ENCODE measurements at regions not wholly inside any gene's neighbourhood (a gene's known extent, or its start where the extent isn't known, plus 50 kb on each side); places are given as distances from the start of the nearest gene placed in this dataset.
"Not testable (repeated sequence)": the region's sequence is repeated elsewhere in the genome, so short reads cannot be mapped to it uniquely, and the experiment has no call there.

- DNase-seq (no peak), ATAC-seq (ENCODE audit: low FRiP score) (no peak)
- Histone ChIP-seq H3K36me3 (ENCODE audit: control insufficient read depth in 1 of 2, insufficient read depth in 2 of 2, low read length in 1 of 2) (no peaks in the 10 kb centered on the region), H3K27me3 (ENCODE audit: control insufficient read depth in 1 of 2, insufficient read depth in 2 of 2, low read length in 1 of 2) (no peaks in the 10 kb centered on the region), H3K4me1 (ENCODE audit: control insufficient read depth in 1 of 2, insufficient read depth in 2 of 2, low read length in 2 of 2) (no peaks in the 10 kb centered on the region), H3K4me3 (ENCODE audit: low read length in 2 of 2) (no peak overlapping the region), H3K27ac (ENCODE audit: low read depth in 1 of 2, low read length in 2 of 2) (no peak overlapping the region), H3K9me3 (ENCODE audit: control insufficient read depth, low read length) (no peaks in the 10 kb centered on the region)
- intact Hi-C loops (cut with DNase I) = no loop called here
- 88 to 91% methylated on average over 4 of the region's 4 CpGs for WGBS, 2 donors
Observed at GRCh38 chr18:73007915-73008308, 140.1 kb upstream of the NETO1 start.

- intact Hi-C loops (cut with DNase I) = no loop called here
- ATAC-seq (ENCODE audit: low FRiP score) (no peak), DNase-seq (no peak)
- Histone ChIP-seq H3K4me1 (ENCODE audit: control insufficient read depth in 1 of 2, insufficient read depth in 2 of 2, low read length in 2 of 2) (no peaks in the 10 kb centered on the region), H3K27me3 (ENCODE audit: control insufficient read depth in 1 of 2, insufficient read depth in 2 of 2, low read length in 1 of 2) (no peaks in the 10 kb centered on the region), H3K36me3 (ENCODE audit: control insufficient read depth in 1 of 2, insufficient read depth in 2 of 2, low read length in 1 of 2) (no peaks in the 10 kb centered on the region), H3K27ac (ENCODE audit: low read depth in 1 of 2, low read length in 2 of 2) (no peak overlapping the region), H3K4me3 (ENCODE audit: low read length in 2 of 2) (no peak overlapping the region), H3K9me3 (ENCODE audit: control insufficient read depth, low read length) (no peaks in the 10 kb centered on the region)
- 44 to 49% methylated on average over 6 of the region's 6 CpGs for WGBS, 2 donors
Observed at GRCh38 chr18:73007195-73007914, 139.6 kb upstream of the NETO1 start.

GRCh38 chr18:73006331-73006730, 138.5 kb upstream of the NETO1 start:
- WGBS, 2 donors = 57 to 73% methylated on average over 3 of the region's 3 CpGs
- ATAC-seq (ENCODE audit: low FRiP score) = no peak
- intact Hi-C loops (cut with DNase I) = no loop called here

GRCh38 chr18:73004260-73004659, 136.5 kb upstream of the NETO1 start:
- Histone ChIP-seq H3K9me3 (ENCODE audit: control insufficient read depth, low read length) (no peaks in the 10 kb centered on the region), H3K27ac (ENCODE audit: low read depth in 1 of 2, low read length in 2 of 2) (no peak overlapping the region), H3K4me3 (ENCODE audit: low read length in 2 of 2) (no peak overlapping the region), H3K4me1 (ENCODE audit: control insufficient read depth in 1 of 2, insufficient read depth in 2 of 2, low read length in 2 of 2) (no peaks in the 10 kb centered on the region), H3K36me3 (ENCODE audit: control insufficient read depth in 1 of 2, insufficient read depth in 2 of 2, low read length in 1 of 2) (no peaks in the 10 kb centered on the region), H3K27me3 (ENCODE audit: control insufficient read depth in 1 of 2, insufficient read depth in 2 of 2, low read length in 1 of 2) (no peaks in the 10 kb centered on the region)
- DNase-seq (no peak), ATAC-seq (ENCODE audit: low FRiP score) (no peak)
- intact Hi-C loops (cut with DNase I) = no loop called here
- WGBS, 2 donors = 81 to 87% methylated on average over 2 of the region's 2 CpGs

More at GRCh38 chr18:73006331-73006730, 138.5 kb upstream of the NETO1 start:
- no peak for DNase-seq
- H3K27ac ChIP-seq (ENCODE audit: low read depth in 1 of 2, low read length in 2 of 2) = no peak overlapping the region
- H3K36me3 ChIP-seq (ENCODE audit: control insufficient read depth in 1 of 2, insufficient read depth in 2 of 2, low read length in 1 of 2) = no peaks in the 10 kb centered on the region
- no peaks in the 10 kb centered on the region for H3K9me3 ChIP-seq (ENCODE audit: control insufficient read depth, low read length)
- H3K4me1 ChIP-seq (ENCODE audit: control insufficient read depth in 1 of 2, insufficient read depth in 2 of 2, low read length in 2 of 2) = no peaks in the 10 kb centered on the region
- no peaks in the 10 kb centered on the region for H3K27me3 ChIP-seq (ENCODE audit: control insufficient read depth in 1 of 2, insufficient read depth in 2 of 2, low read length in 1 of 2)
- no peak overlapping the region for H3K4me3 ChIP-seq (ENCODE audit: low read length in 2 of 2)

- intact Hi-C loops (cut with DNase I) = no loop called here
- Histone ChIP-seq H3K27ac (ENCODE audit: low read depth in 1 of 2, low read length in 2 of 2) (no peak overlapping the region), H3K36me3 (ENCODE audit: control insufficient read depth in 1 of 2, insufficient read depth in 2 of 2, low read length in 1 of 2) (no peaks in the 10 kb centered on the region), H3K9me3 (ENCODE audit: control insufficient read depth, low read length) (no peaks in the 10 kb centered on the region), H3K4me3 (ENCODE audit: low read length in 2 of 2) (no peak overlapping the region), H3K27me3 (ENCODE audit: control insufficient read depth in 1 of 2, insufficient read depth in 2 of 2, low read length in 1 of 2) (no peaks in the 10 kb centered on the region), H3K4me1 (ENCODE audit: control insufficient read depth in 1 of 2, insufficient read depth in 2 of 2, low read length in 2 of 2) (no peaks in the 10 kb centered on the region)
- ATAC-seq (ENCODE audit: low FRiP score) = no peak
- no peak for DNase-seq
Observed at GRCh38 chr18:72999971-73000607, 132.3 kb upstream of the NETO1 start.

DNA sequence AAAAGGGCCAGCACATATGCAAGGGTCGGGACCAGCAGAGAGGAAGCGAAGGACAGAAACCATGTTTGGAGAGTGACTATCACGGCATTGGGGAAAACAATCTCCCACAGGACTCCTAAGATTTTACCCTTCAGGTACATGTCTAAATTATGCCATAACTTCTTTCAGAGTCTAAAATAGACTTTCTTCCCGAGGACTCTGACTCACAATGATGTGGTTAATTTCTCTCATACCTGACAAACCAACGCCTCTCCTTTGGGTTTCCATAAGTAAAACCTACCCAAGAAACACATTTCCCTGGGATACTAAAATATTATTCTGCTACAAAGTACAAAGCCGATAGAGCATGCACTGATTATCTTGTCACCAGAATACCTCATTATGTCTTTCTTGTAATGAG, 127.8 kb upstream of the NETO1 start:
- 81 to 85% methylated on average over 6 of the region's 6 CpGs for WGBS, 2 donors
- ATAC-seq (ENCODE audit: low FRiP score) = no peak
- H3K4me1 ChIP-seq (ENCODE audit: control insufficient read depth in 1 of 2, insufficient read depth in 2 of 2, low read length in 2 of 2) = no peaks in the 10 kb centered on the region
- no peak overlapping the region for H3K4me3 ChIP-seq (ENCODE audit: low read length in 2 of 2)
- no peaks in the 10 kb centered on the region for H3K27me3 ChIP-seq (ENCODE audit: control insufficient read depth in 1 of 2, insufficient read depth in 2 of 2, low read length in 1 of 2)
- H3K27ac ChIP-seq (ENCODE audit: low read depth in 1 of 2, low read length in 2 of 2) = no peak overlapping the region
- H3K36me3 ChIP-seq (ENCODE audit: control insufficient read depth in 1 of 2, insufficient read depth in 2 of 2, low read length in 1 of 2) = no peaks in the 10 kb centered on the region
- intact Hi-C loops (cut with DNase I) = no loop called here
- no peaks in the 10 kb centered on the region for H3K9me3 ChIP-seq (ENCODE audit: control insufficient read depth, low read length)
- DNase-seq = no peak

DNA sequence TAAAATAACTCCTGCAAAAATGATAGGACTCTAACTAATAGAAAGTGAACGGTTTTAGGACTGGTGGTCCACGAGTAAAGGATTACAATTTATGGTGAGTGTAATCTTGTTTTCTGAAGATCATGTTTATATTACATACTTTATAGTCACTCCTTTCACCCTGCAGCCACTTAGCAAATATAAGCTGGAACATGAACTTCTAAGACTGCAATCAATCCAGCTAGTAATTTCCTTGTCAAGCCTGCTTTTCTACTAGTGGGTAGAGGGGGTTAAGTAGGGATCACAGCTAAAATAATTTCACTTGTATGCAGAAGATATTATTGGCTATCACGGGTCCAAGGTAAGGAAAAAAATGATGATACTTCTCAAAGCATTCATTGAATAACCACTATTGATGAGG, 125.5 kb upstream of the NETO1 start:
- DNase-seq (no peak), ATAC-seq (ENCODE audit: low FRiP score) (no peak)
- H3K4me1 ChIP-seq (ENCODE audit: control insufficient read depth in 1 of 2, insufficient read depth in 2 of 2, low read length in 2 of 2) = no peaks in the 10 kb centered on the region
- H3K27ac ChIP-seq (ENCODE audit: low read depth in 1 of 2, low read length in 2 of 2) = no peak overlapping the region
- H3K36me3 ChIP-seq (ENCODE audit: control insufficient read depth in 1 of 2, insufficient read depth in 2 of 2, low read length in 1 of 2) = no peaks in the 10 kb centered on the region
- WGBS, 2 donors = 15 to 19% methylated on average over 3 of the region's 3 CpGs
- no peak overlapping the region for H3K4me3 ChIP-seq (ENCODE audit: low read length in 2 of 2)
- intact Hi-C loops (cut with DNase I) = no loop called here
- H3K9me3 ChIP-seq (ENCODE audit: control insufficient read depth, low read length) = no peaks in the 10 kb centered on the region
- no peaks in the 10 kb centered on the region for H3K27me3 ChIP-seq (ENCODE audit: control insufficient read depth in 1 of 2, insufficient read depth in 2 of 2, low read length in 1 of 2)

- intact Hi-C loops (cut with DNase I) = no loop called here
Observed at GRCh38 chr18:72991379-72991778, 123.6 kb upstream of the NETO1 start.

GRCh38 chr18:72987570-72987969, 119.8 kb upstream of the NETO1 start:
- DNase-seq; H3K27ac ChIP-seq (ENCODE audit: low read depth in 1 of 2, low read length in 2 of 2); H3K36me3 ChIP-seq (ENCODE audit: control insufficient read depth in 1 of 2, insufficient read depth in 2 of 2, low read length in 1 of 2); intact Hi-C loops (cut with DNase I); H3K9me3 ChIP-seq (ENCODE audit: control insufficient read depth, low read length); H3K4me1 ChIP-seq (ENCODE audit: control insufficient read depth in 1 of 2, insufficient read depth in 2 of 2, low read length in 2 of 2); H3K27me3 ChIP-seq (ENCODE audit: control insufficient read depth in 1 of 2, insufficient read depth in 2 of 2, low read length in 1 of 2); H3K4me3 ChIP-seq (ENCODE audit: low read length in 2 of 2); ATAC-seq (ENCODE audit: low FRiP score): not testable (repeated sequence)
- WGBS, 2 donors = 84 to 85% methylated on average over 9 of the region's 9 CpGs

More at GRCh38 chr18:72991379-72991778, 123.6 kb upstream of the NETO1 start:
- Histone ChIP-seq H3K4me3 (ENCODE audit: low read length in 2 of 2) (no peak overlapping the region), H3K9me3 (ENCODE audit: control insufficient read depth, low read length) (no peaks in the 10 kb centered on the region), H3K27me3 (ENCODE audit: control insufficient read depth in 1 of 2, insufficient read depth in 2 of 2, low read length in 1 of 2) (no peaks in the 10 kb centered on the region), H3K36me3 (ENCODE audit: control insufficient read depth in 1 of 2, insufficient read depth in 2 of 2, low read length in 1 of 2) (no peaks in the 10 kb centered on the region), H3K27ac (ENCODE audit: low read depth in 1 of 2, low read length in 2 of 2) (no peak overlapping the region), H3K4me1 (ENCODE audit: control insufficient read depth in 1 of 2, insufficient read depth in 2 of 2, low read length in 2 of 2) (no peaks in the 10 kb centered on the region)
- no peak for ATAC-seq (ENCODE audit: low FRiP score)
- 78 to 80% methylated on average over 1 of the region's 1 CpG for WGBS, 2 donors
- no peak for DNase-seq

All from aorta (tissue), 5 donors.